Left lung (tissue), 4 donors: ENCODE measurements at regions not wholly inside any gene's neighbourhood (a gene's known extent, or its start where the extent isn't known, plus 50 kb on each side); places are given as distances from the start of the nearest gene placed in this dataset.

ENCODE experiments used
- ATAC-seq: fragments of 200-7000 bp; cut with Tn5 transposase; one replicate; pipeline ENCODE4 v1.9.1; 2020; ENCODE audit warnings: moderate library complexity
- DNase-seq, 4 donors: peaks; one replicate each; pipeline ENCODE4 v3.0.0-alpha.2; 2013 to 2020
- H3K27ac ChIP-seq, 2 donors: fragments of 200-600 bp; sonication (generic) in 1 of 2; one replicate each; pipeline versions ENCODE4 v1.5.0 to v1.8.0; 2020 to 2021
- H3K27me3 ChIP-seq, 2 donors: fragments of 200-600 bp; sonication (generic) in 1 of 2; one replicate each; pipeline versions ENCODE4 v1.5.0 to v1.8.0; 2020 to 2021
- H3K36me3 ChIP-seq, 2 donors: fragments of 200-600 bp; sonication (generic) in 1 of 2; one replicate each; pipeline versions ENCODE4 v1.5.0 to v1.8.0; 2020 to 2021
- H3K4me1 ChIP-seq, 2 donors: fragments of 200-600 bp; one replicate each; pipeline ENCODE4 v1.8.0; 2021
- H3K4me3 ChIP-seq, 2 donors: fragments of 200-600 bp; sonication (generic) in 1 of 2; one replicate each; pipeline versions ENCODE4 v1.5.0 to v1.8.0; 2020 to 2021; ENCODE audit warnings: mild to moderate bottlenecking in 1 of 2
- H3K9me3 ChIP-seq, 2 donors: fragments of 200-600 bp; sonication (generic) in 1 of 2; one replicate each; pipeline versions ENCODE4 v1.5.0 to v1.8.0; 2020 to 2021
- intact Hi-C, 2 donors: fragments of 100-400 bp; cut with DNase I; formaldehyde crosslinking; loops; one replicate each; pipeline versions ENCODE4 v1.11.2 to v1.14.2; 2022
- TF ChIP-seq, protein P1 (sequence below), 2 donors: fragments of 200-600 bp; sonication (generic) in 1 of 2; IDR thresholded peaks; one replicate each; pipeline versions ENCODE4 v1.5.0 to v1.8.0; 2021; ENCODE audit warnings: antibody characterized with exemption in 2 of 2
- donor health status: DM: no; HTN: yes; CAD: no.
- donor health status: DM: no; HTN: no; CAD: no.

DNA sequence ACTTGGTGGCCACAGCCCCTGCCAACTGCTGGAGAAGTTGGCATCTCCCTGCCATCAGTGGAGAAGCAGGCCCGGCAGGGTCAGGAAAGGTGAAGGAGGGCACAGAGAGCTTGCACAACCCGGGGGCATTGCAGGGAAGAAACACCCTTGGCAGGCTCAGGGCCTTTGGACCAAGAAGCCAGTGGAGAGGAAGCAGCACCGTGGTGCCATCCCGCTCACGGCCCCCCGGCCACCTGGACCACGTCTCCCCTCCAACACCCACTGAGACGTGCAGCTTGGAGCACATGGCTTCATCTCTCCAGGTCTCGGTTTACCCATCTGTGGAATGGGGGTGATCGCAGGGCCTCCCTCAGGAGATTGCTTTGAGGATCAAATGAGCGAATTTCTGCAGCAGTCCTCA is 158.1 kb downstream of the RBFOX3 start:
- intact Hi-C loops, result no loop called here
- H3K36me3 ChIP-seq, result no peaks in the 10 kb centered on the region
- ATAC-seq (no peak), DNase-seq (peak in 1 of 4 donors; percentile 51)
- no peak overlapping the region for H3K27ac ChIP-seq
- peaks cover 0 to 19% of the 10 kb centered on the region in 2 donors for H3K27me3 ChIP-seq
- H3K4me1 ChIP-seq, result no peaks in the 10 kb centered on the region
- TF ChIP-seq, protein P1, sequence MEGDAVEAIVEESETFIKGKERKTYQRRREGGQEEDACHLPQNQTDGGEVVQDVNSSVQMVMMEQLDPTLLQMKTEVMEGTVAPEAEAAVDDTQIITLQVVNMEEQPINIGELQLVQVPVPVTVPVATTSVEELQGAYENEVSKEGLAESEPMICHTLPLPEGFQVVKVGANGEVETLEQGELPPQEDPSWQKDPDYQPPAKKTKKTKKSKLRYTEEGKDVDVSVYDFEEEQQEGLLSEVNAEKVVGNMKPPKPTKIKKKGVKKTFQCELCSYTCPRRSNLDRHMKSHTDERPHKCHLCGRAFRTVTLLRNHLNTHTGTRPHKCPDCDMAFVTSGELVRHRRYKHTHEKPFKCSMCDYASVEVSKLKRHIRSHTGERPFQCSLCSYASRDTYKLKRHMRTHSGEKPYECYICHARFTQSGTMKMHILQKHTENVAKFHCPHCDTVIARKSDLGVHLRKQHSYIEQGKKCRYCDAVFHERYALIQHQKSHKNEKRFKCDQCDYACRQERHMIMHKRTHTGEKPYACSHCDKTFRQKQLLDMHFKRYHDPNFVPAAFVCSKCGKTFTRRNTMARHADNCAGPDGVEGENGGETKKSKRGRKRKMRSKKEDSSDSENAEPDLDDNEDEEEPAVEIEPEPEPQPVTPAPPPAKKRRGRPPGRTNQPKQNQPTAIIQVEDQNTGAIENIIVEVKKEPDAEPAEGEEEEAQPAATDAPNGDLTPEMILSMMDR (IDR thresholded peaks at IDR 0.05), result no peak
- no peak overlapping the region for H3K4me3 ChIP-seq
- no peaks in the 10 kb centered on the region for H3K9me3 ChIP-seq

DNA sequence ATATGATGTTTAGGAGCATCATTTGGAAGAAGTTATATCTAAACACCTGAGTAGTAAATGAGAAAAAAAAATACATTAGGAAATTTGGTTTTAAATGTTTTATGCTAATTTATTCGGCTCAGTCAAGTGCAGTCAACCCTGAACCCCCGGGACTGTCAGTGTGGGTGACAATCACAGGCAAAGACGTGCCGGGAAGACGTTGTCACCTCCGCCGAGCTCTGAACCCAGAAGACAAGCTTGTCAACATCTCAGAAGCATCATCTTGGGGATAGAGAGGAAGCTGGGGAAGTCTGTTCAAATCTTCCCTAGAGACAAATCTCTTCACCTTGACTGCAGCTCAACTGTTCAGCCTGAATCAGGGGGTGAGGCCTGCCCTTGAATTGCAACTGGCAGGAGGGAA is 159.7 kb downstream of the RBFOX3 start:
- no peak for ATAC-seq
- intact Hi-C loops, result no loop called here
- no peaks in the 10 kb centered on the region for H3K36me3 ChIP-seq

DNA sequence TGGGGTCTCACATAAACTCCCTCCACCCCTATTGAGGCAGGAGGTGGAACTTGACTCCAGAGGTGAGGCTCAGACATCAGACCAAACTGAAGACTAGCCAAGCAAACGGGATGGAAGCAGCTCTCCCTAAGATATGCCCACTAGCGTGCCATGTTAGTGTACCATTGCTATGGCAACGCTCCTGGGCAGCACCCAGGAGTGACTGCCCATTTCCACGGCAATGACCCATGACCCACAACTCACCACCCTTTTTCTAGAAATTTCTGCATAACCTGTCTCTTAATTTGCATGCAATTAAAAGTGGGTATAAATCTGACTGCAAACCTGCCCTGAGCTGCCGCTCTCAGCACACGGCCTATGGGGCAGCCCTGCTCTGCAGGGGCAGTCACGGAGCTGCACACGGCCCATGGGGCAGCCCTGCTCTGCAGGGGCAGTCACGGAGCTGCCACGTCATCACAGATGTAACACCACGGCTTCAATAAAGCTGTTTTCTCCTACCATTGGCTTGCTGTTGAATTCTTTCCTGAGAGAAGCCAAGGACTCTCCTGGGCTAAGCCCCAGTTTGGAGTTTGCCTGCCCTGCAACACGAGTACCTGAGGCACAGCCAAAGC is 164.3 kb downstream of the RBFOX3 start:
- intact Hi-C loops, result no loop called here
- no peaks in the 10 kb centered on the region for H3K4me1 ChIP-seq
- ATAC-seq (no peak), DNase-seq (peak in 1 of 4 donors; percentile 33)
- no peaks in the 10 kb centered on the region for H3K36me3 ChIP-seq
- H3K27ac ChIP-seq, result no peak overlapping the region
- H3K4me3 ChIP-seq, result no peak overlapping the region
- no peaks in the 10 kb centered on the region for H3K9me3 ChIP-seq
- TF ChIP-seq, protein P1 (IDR thresholded peaks at IDR 0.05), result no peak
- no peaks in the 10 kb centered on the region for H3K27me3 ChIP-seq

More for the DNA sequence above, 159.7 kb downstream of the RBFOX3 start:
- DNase-seq, result no peak
- H3K27ac ChIP-seq, result no peak overlapping the region
- no peaks in the 10 kb centered on the region for H3K9me3 ChIP-seq
- no peak overlapping the region for H3K4me3 ChIP-seq
- H3K4me1 ChIP-seq, result no peaks in the 10 kb centered on the region
- peaks cover 0 to 13% of the 10 kb centered on the region in 2 donors for H3K27me3 ChIP-seq
- TF ChIP-seq, protein P1 (IDR thresholded peaks at IDR 0.05), result no peak

DNA sequence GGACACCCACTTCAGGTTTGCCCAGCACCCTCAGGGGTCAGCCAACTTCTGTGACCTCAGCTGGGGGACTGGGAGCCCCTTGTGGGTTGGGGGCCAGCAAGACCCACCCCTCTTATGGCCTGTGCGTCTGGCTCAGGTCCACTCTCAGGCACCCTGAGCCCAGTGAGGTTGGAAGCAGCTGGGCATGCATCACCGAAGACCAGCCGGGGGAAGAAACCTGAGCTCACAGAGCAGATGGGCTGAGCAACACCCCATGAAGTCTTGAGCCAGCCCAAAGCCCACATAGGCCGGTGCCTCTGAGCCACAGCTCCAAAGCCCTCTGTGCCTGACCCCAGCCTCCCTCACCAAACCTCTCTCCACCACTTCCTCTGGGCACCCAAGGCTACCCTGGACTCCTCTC is 166.7 kb downstream of the RBFOX3 start:
- H3K27me3 ChIP-seq, result peaks cover 0 to 6% of the 10 kb centered on the region in 2 donors
- intact Hi-C loops, result no loop called here
- ATAC-seq, result no peak
- H3K9me3 ChIP-seq, result no peaks in the 10 kb centered on the region
- H3K4me3 ChIP-seq, result no peak overlapping the region
- peak in 1 of 4 donors; percentile 45 for DNase-seq
- no peaks in the 10 kb centered on the region for H3K4me1 ChIP-seq
- no peak overlapping the region for H3K27ac ChIP-seq
- TF ChIP-seq, protein P1 (IDR thresholded peaks at IDR 0.05), result no peak
- H3K36me3 ChIP-seq, result no peaks in the 10 kb centered on the region

DNA sequence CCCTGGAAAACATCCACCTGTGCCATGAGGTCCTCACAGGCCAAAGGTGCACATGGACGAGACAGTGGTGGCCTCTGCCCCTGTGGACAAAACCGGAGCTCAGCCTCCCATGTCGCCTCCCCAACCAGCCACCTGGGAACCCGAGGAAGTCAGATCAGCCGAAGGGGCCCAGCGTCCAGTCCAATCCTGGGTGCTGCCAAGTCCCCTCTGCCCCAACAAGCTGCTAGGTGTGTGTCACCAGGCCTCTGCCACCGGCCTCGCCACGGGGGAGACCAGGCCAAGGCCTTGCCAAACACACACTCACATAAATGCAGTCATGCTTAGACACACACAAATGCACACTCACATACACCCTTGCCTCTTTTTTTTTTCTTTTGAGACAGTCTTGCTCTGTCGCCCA is 167.8 kb downstream of the RBFOX3 start:
- Histone ChIP-seq H3K27me3 (peaks cover 0 to 16% of the 10 kb centered on the region in 2 donors), H3K4me1 (no peaks in the 10 kb centered on the region), H3K36me3 (no peaks in the 10 kb centered on the region), H3K4me3 (no peak overlapping the region), H3K9me3 (no peaks in the 10 kb centered on the region), H3K27ac (no peak overlapping the region)
- TF ChIP-seq, protein P1 (IDR thresholded peaks at IDR 0.05), result no peak
- peak in 1 of 4 donors; percentile 69 for DNase-seq
- ATAC-seq, result no peak
- intact Hi-C loops, result no loop called here
